ENCODE measurements at regions not wholly inside any gene's neighbourhood (a gene's known extent, or its start where the extent isn't known, plus 50 kb on each side); places are given as distances from the start of the nearest gene placed in this dataset.

- H3K27me3 ChIP-seq (ENCODE audit: control insufficient read depth in 4 of 4, insufficient read depth in 4 of 4, low read length in 3 of 4), result no peaks in the 10 kb centered on the region
- no peak overlapping the region for H3K9ac ChIP-seq (ENCODE audit: low read depth in 1 of 2, low read length in 2 of 2)
- no peaks in the 10 kb centered on the region for H3K4me1 ChIP-seq (ENCODE audit: control insufficient read depth in 4 of 4, insufficient read depth in 4 of 4, low read length in 3 of 4)
- H3K4me3 ChIP-seq (ENCODE audit: low read depth in 1 of 3, low read length in 3 of 3), result no peak overlapping the region
- H3K36me3 ChIP-seq (ENCODE audit: control insufficient read depth in 4 of 4, insufficient read depth in 3 of 4, low read depth in 1 of 4, low read length in 3 of 4), result no peaks in the 10 kb centered on the region
- no peaks in the 10 kb centered on the region for H3K9me3 ChIP-seq (ENCODE audit: control insufficient read depth in 4 of 4, low read length in 3 of 4)
- no peak overlapping the region for H3K27ac ChIP-seq (ENCODE audit: low read depth in 1 of 2, low read length in 2 of 2)
- TF ChIP-seq, protein P1, sequence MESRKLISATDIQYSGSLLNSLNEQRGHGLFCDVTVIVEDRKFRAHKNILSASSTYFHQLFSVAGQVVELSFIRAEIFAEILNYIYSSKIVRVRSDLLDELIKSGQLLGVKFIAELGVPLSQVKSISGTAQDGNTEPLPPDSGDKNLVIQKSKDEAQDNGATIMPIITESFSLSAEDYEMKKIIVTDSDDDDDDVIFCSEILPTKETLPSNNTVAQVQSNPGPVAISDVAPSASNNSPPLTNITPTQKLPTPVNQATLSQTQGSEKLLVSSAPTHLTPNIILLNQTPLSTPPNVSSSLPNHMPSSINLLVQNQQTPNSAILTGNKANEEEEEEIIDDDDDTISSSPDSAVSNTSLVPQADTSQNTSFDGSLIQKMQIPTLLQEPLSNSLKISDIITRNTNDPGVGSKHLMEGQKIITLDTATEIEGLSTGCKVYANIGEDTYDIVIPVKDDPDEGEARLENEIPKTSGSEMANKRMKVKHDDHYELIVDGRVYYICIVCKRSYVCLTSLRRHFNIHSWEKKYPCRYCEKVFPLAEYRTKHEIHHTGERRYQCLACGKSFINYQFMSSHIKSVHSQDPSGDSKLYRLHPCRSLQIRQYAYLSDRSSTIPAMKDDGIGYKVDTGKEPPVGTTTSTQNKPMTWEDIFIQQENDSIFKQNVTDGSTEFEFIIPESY (IDR thresholded peaks at IDR 0.05), result no peak
- TF ChIP-seq FOXA1 (IDR thresholded peaks at IDR 0.05) (no peak), RAD21 (IDR thresholded peaks at IDR 0.05) (no peak), ATF3 (IDR thresholded peaks at IDR 0.05) (no peak), NR2F2 (IDR thresholded peaks at IDR 0.05) (no peak), EGR1 (IDR thresholded peaks at IDR 0.05; ENCODE audit: low read depth in 2 of 2) (no peak), HNF4G (IDR thresholded peaks at IDR 0.05) (no peak), FOXA2 (IDR thresholded peaks at IDR 0.05) (no peak), YY1 (IDR thresholded peaks at IDR 0.05) (no peak), HNF4A (conservative IDR thresholded peaks at IDR 0.05) (no peak), SP1 (IDR thresholded peaks at IDR 0.05) (no peak), REST (IDR thresholded peaks at IDR 0.05) (no peak), JUND (IDR thresholded peaks at IDR 0.05) (no peak), TAF1 (conservative IDR thresholded peaks at IDR 0.05) (no peak), RXRA (IDR thresholded peaks at IDR 0.05) (no peak), GABPA (IDR thresholded peaks at IDR 0.05 in 1 of 2, conservative IDR thresholded peaks at IDR 0.05 in 1 of 2) (no peak)
- TF ChIP-seq, protein P2, sequence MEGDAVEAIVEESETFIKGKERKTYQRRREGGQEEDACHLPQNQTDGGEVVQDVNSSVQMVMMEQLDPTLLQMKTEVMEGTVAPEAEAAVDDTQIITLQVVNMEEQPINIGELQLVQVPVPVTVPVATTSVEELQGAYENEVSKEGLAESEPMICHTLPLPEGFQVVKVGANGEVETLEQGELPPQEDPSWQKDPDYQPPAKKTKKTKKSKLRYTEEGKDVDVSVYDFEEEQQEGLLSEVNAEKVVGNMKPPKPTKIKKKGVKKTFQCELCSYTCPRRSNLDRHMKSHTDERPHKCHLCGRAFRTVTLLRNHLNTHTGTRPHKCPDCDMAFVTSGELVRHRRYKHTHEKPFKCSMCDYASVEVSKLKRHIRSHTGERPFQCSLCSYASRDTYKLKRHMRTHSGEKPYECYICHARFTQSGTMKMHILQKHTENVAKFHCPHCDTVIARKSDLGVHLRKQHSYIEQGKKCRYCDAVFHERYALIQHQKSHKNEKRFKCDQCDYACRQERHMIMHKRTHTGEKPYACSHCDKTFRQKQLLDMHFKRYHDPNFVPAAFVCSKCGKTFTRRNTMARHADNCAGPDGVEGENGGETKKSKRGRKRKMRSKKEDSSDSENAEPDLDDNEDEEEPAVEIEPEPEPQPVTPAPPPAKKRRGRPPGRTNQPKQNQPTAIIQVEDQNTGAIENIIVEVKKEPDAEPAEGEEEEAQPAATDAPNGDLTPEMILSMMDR (IDR thresholded peaks at IDR 0.05; ENCODE audit: low read depth, low read length, missing input control), result no peak
- TF ChIP-seq, protein P3, sequence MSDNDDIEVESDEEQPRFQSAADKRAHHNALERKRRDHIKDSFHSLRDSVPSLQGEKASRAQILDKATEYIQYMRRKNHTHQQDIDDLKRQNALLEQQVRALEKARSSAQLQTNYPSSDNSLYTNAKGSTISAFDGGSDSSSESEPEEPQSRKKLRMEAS (IDR thresholded peaks at IDR 0.05), result no peak
- 74% methylated on average over 7 of the region's 7 CpGs for WGBS
- no peak for DNase-seq (ENCODE audit: low spot score)
Observed at GRCh38 chr6:91681296-91681695, 1094.4 kb upstream of the MAP3K7 start.

All from liver (tissue), 8 donors.